ENCODE measurements at regions not wholly inside any gene's neighbourhood (a gene's known extent, or its start where the extent isn't known, plus 50 kb on each side); places are given as distances from the start of the nearest gene placed in this dataset.

GRCh38 chr7:132652507-132652906 lies 76.2 kb upstream of the PLXNA4 start:
- TF ChIP-seq CTCF (conservative IDR thresholded peaks at IDR 0.05; ENCODE audit: low read length) = no peak
- no peak for TF ChIP-seq EZH2phosphoT487 (IDR thresholded peaks at IDR 0.05; ENCODE audit: borderline replicate concordance, low read depth, low read length)

Data from OCI-LY7 (cell line).